Brain microvascular endothelial cell (primary cell): ENCODE measurements at regions not wholly inside any gene's neighbourhood (a gene's known extent, or its start where the extent isn't known, plus 50 kb on each side); places are given as distances from the start of the nearest gene placed in this dataset.

Experiments used
- DNase-seq: peaks from one replicate; pipeline ENCODE4 v3.0.0-alpha.2; 2020
- H3K27ac ChIP-seq: fragments of 250-450 bp; sonication (Bioruptor Pico); 2 replicates; pipeline ENCODE4 v1.5.1; 2020; ENCODE audit warnings: mild to moderate bottlenecking, moderate library complexity
- H3K27me3 ChIP-seq: fragments of 250-450 bp; sonication (Bioruptor Pico); replicated peaks from 2 replicates; pipeline ENCODE4 v1.5.1; 2020; ENCODE audit warnings: mild to moderate bottlenecking
- H3K36me3 ChIP-seq: fragments of 250-450 bp; sonication (Bioruptor Pico); replicated peaks from 2 replicates; pipeline ENCODE4 v1.5.1; 2020; ENCODE audit warnings: mild to moderate bottlenecking
- H3K4me3 ChIP-seq: 2 replicates; pipeline ENCODE4 v1.5.1; 2011; ENCODE audit warnings: low read depth, mild to moderate bottlenecking, control low read depth, low read length, moderate library complexity
- CTCF ChIP-seq: IDR thresholded peaks from 2 replicates; pipeline ENCODE4 v1.5.1; 2011; ENCODE audit warnings: low read depth, mild to moderate bottlenecking, moderate library complexity, low read length, control low read depth, inconsistent platforms; ENCODE audit errors: missing control alignments
- in situ Hi-C: cut with HindIII; loops from 2 replicates; pipeline ENCODE4 v1.10.0; 2017; ENCODE audit warnings: low sequenced_read_pairs, low pct_ligation_motif_present

GRCh38 chr3:110646055-110646454 lies 425.6 kb upstream of the NECTIN3 start:
- H3K4me3 ChIP-seq, result no peak overlapping the region
- no peaks in the 10 kb centered on the region for H3K36me3 ChIP-seq

GRCh38 chr3:110646496-110646895 lies 425.1 kb upstream of the NECTIN3 start:
- H3K4me3 ChIP-seq, result no peak overlapping the region
- H3K36me3 ChIP-seq, result no peaks in the 10 kb centered on the region
- DNase-seq, result no peak
- no peaks in the 10 kb centered on the region for H3K27me3 ChIP-seq
- in situ Hi-C loops, result no loop called here
- no peak for TF ChIP-seq CTCF
- no peak overlapping the region for H3K27ac ChIP-seq

More at GRCh38 chr3:110646055-110646454, 425.6 kb upstream of the NECTIN3 start:
- Histone ChIP-seq H3K27me3 (no peaks in the 10 kb centered on the region), H3K27ac (no peak overlapping the region)
- in situ Hi-C loops, result no loop called here
- TF ChIP-seq CTCF, result no peak
- no peak for DNase-seq

- H3K27me3 ChIP-seq, result no peaks in the 10 kb centered on the region
- DNase-seq, result no peak
- TF ChIP-seq CTCF, result no peak
- in situ Hi-C loops, result no loop called here
- H3K4me3 ChIP-seq, result no peak overlapping the region
- no peaks in the 10 kb centered on the region for H3K36me3 ChIP-seq
- H3K27ac ChIP-seq, result no peak overlapping the region
Measured at GRCh38 chr3:110647586-110647985, 424.0 kb upstream of the NECTIN3 start.

- in situ Hi-C loops, result no loop called here
- H3K27ac ChIP-seq, result no peak overlapping the region
Measured at GRCh38 chr3:110650741-110651140, 420.9 kb upstream of the NECTIN3 start.

GRCh38 chr3:110654843-110655502 lies 416.6 kb upstream of the NECTIN3 start:
- in situ Hi-C loops, result no loop called here
- Histone ChIP-seq H3K36me3 (no peaks in the 10 kb centered on the region), H3K27me3 (no peaks in the 10 kb centered on the region), H3K27ac (no peak overlapping the region), H3K4me3 (no peak overlapping the region)
- no peak for DNase-seq
- TF ChIP-seq CTCF, result no peak

More at GRCh38 chr3:110650741-110651140, 420.9 kb upstream of the NECTIN3 start:
- DNase-seq, result no peak
- Histone ChIP-seq H3K4me3 (no peak overlapping the region), H3K27me3 (no peaks in the 10 kb centered on the region), H3K36me3 (no peaks in the 10 kb centered on the region)
- no peak for TF ChIP-seq CTCF

- H3K27me3 ChIP-seq, result no peaks in the 10 kb centered on the region
- no peak for DNase-seq
- no peak overlapping the region for H3K27ac ChIP-seq
- in situ Hi-C loops, result no loop called here
- H3K36me3 ChIP-seq, result no peaks in the 10 kb centered on the region
- TF ChIP-seq CTCF, result no peak
- H3K4me3 ChIP-seq, result no peak overlapping the region
Measured at GRCh38 chr3:110656394-110657025, 415.1 kb upstream of the NECTIN3 start.
